ENCODE measurements at regions not wholly inside any gene's neighbourhood (a gene's known extent, or its start where the extent isn't known, plus 50 kb on each side); places are given as distances from the start of the nearest gene placed in this dataset.

DNA sequence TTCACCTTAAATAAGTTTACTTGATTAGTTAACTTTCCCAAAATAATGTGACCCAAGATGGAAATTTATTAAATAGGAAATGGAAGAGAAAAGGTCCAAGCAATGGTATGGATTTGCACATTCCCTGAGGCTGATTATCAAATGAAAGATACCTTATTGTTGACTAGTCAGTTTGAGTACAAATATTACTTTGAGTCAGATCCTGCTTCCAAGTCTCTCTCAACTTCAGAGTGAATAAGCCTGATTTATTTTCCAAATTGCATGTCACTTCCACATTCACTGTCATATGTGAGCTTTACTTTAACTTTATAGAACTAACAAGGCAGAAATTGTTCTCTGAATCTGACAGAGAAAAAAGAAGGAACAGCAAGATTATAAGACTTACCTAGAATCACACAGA, 520.8 kb downstream of the RAB28 start:
- Histone ChIP-seq H3K36me3 (ENCODE audit: control insufficient read depth, insufficient read depth, low read length) (no peaks in the 10 kb centered on the region), H2AK9ac (replicated peaks; ENCODE audit: low read depth, low read length, poor library complexity) (no peak overlapping the region), H4K5ac (ENCODE audit: low read depth, low read length) (no peak overlapping the region), H2BK5ac (ENCODE audit: low read depth, low read length, poor library complexity, severe bottlenecking) (no peak overlapping the region), H2AK5ac (ENCODE audit: low read depth, low read length) (no peak overlapping the region), H4K91ac (ENCODE audit: insufficient read depth, low read depth, low read length) (no peak overlapping the region), H3K56ac (ENCODE audit: extremely low read depth, insufficient read depth, low read length) (no peak overlapping the region), H3K4me1 (ENCODE audit: control insufficient read depth, insufficient read depth, low read length) (no peaks in the 10 kb centered on the region), H3K23ac (ENCODE audit: low read depth, low read length) (no peak overlapping the region), H3K79me1 (ENCODE audit: low read depth in 1 of 2, low read length in 2 of 2) (no peaks in the 10 kb centered on the region), H3K9me3 (ENCODE audit: control insufficient read depth, insufficient read depth, low read length) (peaks cover 1% of the 10 kb centered on the region; the same call in 1 of the 2 replicates), H3K9ac (ENCODE audit: low read depth, low read length) (no peak overlapping the region), H4K8ac (ENCODE audit: low read depth in 2 of 2, low read length in 2 of 2) (no peak overlapping the region), H3K27me3 (ENCODE audit: control insufficient read depth, insufficient read depth, low read length) (no peaks in the 10 kb centered on the region), H4K20me1 (ENCODE audit: insufficient read depth, low read length) (no peaks in the 10 kb centered on the region), H3K4me3 (ENCODE audit: insufficient read depth, low read depth, low read length) (no peak overlapping the region), H3K4ac (ENCODE audit: low read depth, low read length) (no peak overlapping the region), H2BK20ac (ENCODE audit: low read depth, low read length) (no peak overlapping the region), H2BK120ac (ENCODE audit: low read depth, low read length) (no peak overlapping the region), H3K9me1 (ENCODE audit: insufficient read depth, low read length) (no peaks in the 10 kb centered on the region), H3K14ac (replicated peaks; ENCODE audit: low read depth, low read length) (no peak overlapping the region), H3K18ac (ENCODE audit: low read depth, low read length) (no peak overlapping the region), H3K27ac (ENCODE audit: insufficient read depth, low read length) (no peak overlapping the region), H3K4me2 (ENCODE audit: low read depth, low read length) (no peak overlapping the region), H2BK15ac (ENCODE audit: low read depth, low read length) (no peak overlapping the region), H2AFZ (replicated peaks; ENCODE audit: low read length, poor library complexity) (no peak overlapping the region)
- POLR2A ChIA-PET (ENCODE audit: unreplicated experiment), result no interaction called here
- dilution Hi-C loops (cut with HindIII; ENCODE audit: low sequenced_read_pairs, unreplicated experiment) (no loop called here), intact Hi-C loops (cut with micrococcal nuclease) (no loop called here), in situ Hi-C loops (cut with MboI; ENCODE audit: low sequenced_read_pairs) (no loop called here)
- no peak for DNase-seq
- ATAC-seq (ENCODE audit: low read depth), result no peak
- CTCF ChIA-PET, result no interaction called here
- no peak for TF ChIP-seq RCOR1 (IDR thresholded peaks at IDR 0.05; ENCODE audit: insufficient replicate concordance, low read length)
- TF ChIP-seq MAFK (IDR thresholded peaks at IDR 0.05; ENCODE audit: low read depth, low read length), result no peak
- no peak for TF ChIP-seq CHD1 (IDR thresholded peaks at IDR 0.05; ENCODE audit: low read depth, low read length)
- TF ChIP-seq MXI1 (IDR thresholded peaks at IDR 0.05; ENCODE audit: borderline replicate concordance, low read depth, low read length), result no peak
- TF ChIP-seq, protein P1, sequence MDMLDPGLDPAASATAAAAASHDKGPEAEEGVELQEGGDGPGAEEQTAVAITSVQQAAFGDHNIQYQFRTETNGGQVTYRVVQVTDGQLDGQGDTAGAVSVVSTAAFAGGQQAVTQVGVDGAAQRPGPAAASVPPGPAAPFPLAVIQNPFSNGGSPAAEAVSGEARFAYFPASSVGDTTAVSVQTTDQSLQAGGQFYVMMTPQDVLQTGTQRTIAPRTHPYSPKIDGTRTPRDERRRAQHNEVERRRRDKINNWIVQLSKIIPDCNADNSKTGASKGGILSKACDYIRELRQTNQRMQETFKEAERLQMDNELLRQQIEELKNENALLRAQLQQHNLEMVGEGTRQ (IDR thresholded peaks at IDR 0.05; ENCODE audit: low read depth, low read length), result no peak
- BruUV-seq (replicated peaks), result no TSS peak
